ENCODE measurements at regions not wholly inside any gene's neighbourhood (a gene's known extent, or its start where the extent isn't known, plus 50 kb on each side); places are given as distances from the start of the nearest gene placed in this dataset.

DNA sequence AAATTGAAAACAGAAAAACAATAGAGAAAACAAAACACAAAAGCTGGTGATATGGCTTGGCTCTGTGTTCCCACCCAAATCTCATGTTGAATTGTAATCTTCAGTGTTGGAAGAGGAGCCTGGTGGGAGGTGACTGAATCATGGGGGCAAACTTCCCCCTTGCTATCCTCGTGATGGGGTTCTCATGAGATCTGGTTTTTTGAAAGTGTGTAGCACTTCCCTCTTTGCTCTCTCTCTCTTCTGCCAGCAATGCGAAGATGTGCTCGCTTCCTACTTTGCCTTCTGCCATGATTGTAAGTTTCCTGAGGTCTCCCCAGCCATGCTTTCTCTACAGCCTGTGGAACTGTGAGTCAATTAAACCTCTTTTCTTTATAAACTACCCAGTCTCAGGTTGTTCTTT is 112.3 kb upstream of the UXS1 start:
- H3K14ac ChIP-seq (ENCODE audit: low read length) = no peak overlapping the region
- H3K27ac ChIP-seq (replicated peaks; ENCODE audit: low read length) = no peak overlapping the region
- H2BK12ac ChIP-seq (ENCODE audit: low read length) = no peak overlapping the region
- DNase-seq (ENCODE audit: low spot score) = no peak
- H3K4me1 ChIP-seq (ENCODE audit: control insufficient read depth in 2 of 2, insufficient read depth in 1 of 2, low read depth in 1 of 2, low read length in 2 of 2) = peaks cover 0 to 7% of the 10 kb centered on the region in 2 donors
- H4K8ac ChIP-seq (ENCODE audit: low read depth, low read length) = no peak overlapping the region
- H2BK15ac ChIP-seq (ENCODE audit: low read length) = no peak overlapping the region
- H3K23ac ChIP-seq (ENCODE audit: low read depth, low read length, poor library complexity) = no peak overlapping the region
- H3K4me3 ChIP-seq (ENCODE audit: low read length in 2 of 2) = no peak overlapping the region
- H3K4ac ChIP-seq (ENCODE audit: low read length) = no peak overlapping the region
- no peak overlapping the region for H2AK5ac ChIP-seq (ENCODE audit: low read depth, low read length)
- no peak overlapping the region for H3K4me2 ChIP-seq (ENCODE audit: insufficient read depth, low read length, poor library complexity, severe bottlenecking)
- H2AFZ ChIP-seq (ENCODE audit: low read length) = no peak overlapping the region
- H3K18ac ChIP-seq (ENCODE audit: low read length) = no peak overlapping the region
- H3K79me1 ChIP-seq (ENCODE audit: low read depth, low read length) = no peaks in the 10 kb centered on the region
- no peak overlapping the region for H2BK5ac ChIP-seq (ENCODE audit: low read length)
- peaks cover 0 to 2% of the 10 kb centered on the region in 2 donors for H3K9me3 ChIP-seq (replicated peaks in 1 of 2; ENCODE audit: control insufficient read depth in 2 of 2, insufficient read depth in 1 of 2, low read depth in 1 of 2, low read length in 2 of 2)
- no peak overlapping the region for H2BK120ac ChIP-seq (ENCODE audit: low read depth, low read length)
- no CpG with 5 or more reads among the region's 3 CpGs for WGBS, 2 donors (ENCODE audit: extremely low coverage in 2 of 2, insufficient read length in 2 of 2, insufficient replicate concordance in 1 of 2)
- no peaks in the 10 kb centered on the region for H3K27me3 ChIP-seq (ENCODE audit: control insufficient read depth in 3 of 3, insufficient read depth in 3 of 3, low read depth in 1 of 3, low read length in 3 of 3)
- no peak overlapping the region for H3K9ac ChIP-seq (ENCODE audit: low read depth, low read length, poor library complexity)
- no peaks in the 10 kb centered on the region for H3K36me3 ChIP-seq (replicated peaks in 1 of 2; ENCODE audit: control insufficient read depth in 2 of 2, insufficient read depth in 2 of 2, low read length in 2 of 2)
- no peak overlapping the region for H4K91ac ChIP-seq (ENCODE audit: low read depth, low read length, poor library complexity)

DNA sequence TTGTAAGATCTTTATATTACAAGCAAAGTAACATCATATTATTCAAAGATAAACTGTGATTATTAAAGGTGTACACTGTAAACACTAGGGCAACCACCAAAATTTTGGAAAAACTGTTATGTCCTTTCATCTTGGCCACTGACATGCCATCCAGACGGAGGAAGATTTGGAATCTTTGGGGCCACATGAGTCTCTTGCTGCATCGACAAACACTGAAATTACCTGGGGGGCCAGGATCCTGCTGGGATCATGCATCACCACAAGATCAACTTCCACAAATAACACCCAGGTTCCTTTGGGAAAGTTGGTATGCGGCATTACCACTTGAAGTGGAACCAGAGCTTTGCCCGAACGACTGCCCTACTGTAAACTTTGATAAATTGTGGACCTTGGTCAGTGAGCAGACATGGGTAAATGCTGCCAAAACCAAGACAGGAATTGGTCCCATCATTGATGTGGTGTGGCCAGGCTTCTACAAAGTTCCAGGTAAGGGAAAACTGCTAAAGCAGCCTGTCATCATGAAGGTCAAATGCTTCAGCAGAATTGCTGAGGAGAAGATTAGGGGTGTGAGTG is 110.6 kb upstream of the UXS1 start:
- no peak overlapping the region for H3K14ac ChIP-seq (ENCODE audit: low read length)
- no peak for DNase-seq (ENCODE audit: low spot score)
- no peak overlapping the region for H2AK5ac ChIP-seq (ENCODE audit: low read depth, low read length)
- H3K4me2 ChIP-seq (ENCODE audit: insufficient read depth, low read length, poor library complexity, severe bottlenecking) = no peak overlapping the region
- no peak overlapping the region for H3K9ac ChIP-seq (ENCODE audit: low read depth, low read length, poor library complexity)
- no CpG with 5 or more reads among the region's 5 CpGs for WGBS, 2 donors (ENCODE audit: extremely low coverage in 2 of 2, insufficient read length in 2 of 2, insufficient replicate concordance in 1 of 2)
- no peak overlapping the region for H4K8ac ChIP-seq (ENCODE audit: low read depth, low read length)
- H2BK12ac ChIP-seq (ENCODE audit: low read length) = no peak overlapping the region
- no peak overlapping the region for H2BK15ac ChIP-seq (ENCODE audit: low read length)
- H3K27ac ChIP-seq (replicated peaks; ENCODE audit: low read length) = no peak overlapping the region
- H3K4ac ChIP-seq (ENCODE audit: low read length) = no peak overlapping the region
- no peak overlapping the region for H2AFZ ChIP-seq (ENCODE audit: low read length)
- H4K91ac ChIP-seq (ENCODE audit: low read depth, low read length, poor library complexity) = no peak overlapping the region
- no peak overlapping the region for H2BK5ac ChIP-seq (ENCODE audit: low read length)
- no peak overlapping the region for H2BK120ac ChIP-seq (ENCODE audit: low read depth, low read length)
- peaks cover 0 to 2% of the 10 kb centered on the region in 2 donors for H3K9me3 ChIP-seq (replicated peaks in 1 of 2; ENCODE audit: control insufficient read depth in 2 of 2, insufficient read depth in 1 of 2, low read depth in 1 of 2, low read length in 2 of 2)
- H3K23ac ChIP-seq (ENCODE audit: low read depth, low read length, poor library complexity) = no peak overlapping the region
- no peak overlapping the region for H3K4me3 ChIP-seq (ENCODE audit: low read length in 2 of 2)
- H3K4me1 ChIP-seq (ENCODE audit: control insufficient read depth in 2 of 2, insufficient read depth in 1 of 2, low read depth in 1 of 2, low read length in 2 of 2) = no peaks in the 10 kb centered on the region
- no peaks in the 10 kb centered on the region for H3K27me3 ChIP-seq (ENCODE audit: control insufficient read depth in 3 of 3, insufficient read depth in 3 of 3, low read depth in 1 of 3, low read length in 3 of 3)
- no peaks in the 10 kb centered on the region for H3K79me1 ChIP-seq (ENCODE audit: low read depth, low read length)
- no peaks in the 10 kb centered on the region for H3K36me3 ChIP-seq (replicated peaks in 1 of 2; ENCODE audit: control insufficient read depth in 2 of 2, insufficient read depth in 2 of 2, low read length in 2 of 2)
- no peak overlapping the region for H3K18ac ChIP-seq (ENCODE audit: low read length)

DNA sequence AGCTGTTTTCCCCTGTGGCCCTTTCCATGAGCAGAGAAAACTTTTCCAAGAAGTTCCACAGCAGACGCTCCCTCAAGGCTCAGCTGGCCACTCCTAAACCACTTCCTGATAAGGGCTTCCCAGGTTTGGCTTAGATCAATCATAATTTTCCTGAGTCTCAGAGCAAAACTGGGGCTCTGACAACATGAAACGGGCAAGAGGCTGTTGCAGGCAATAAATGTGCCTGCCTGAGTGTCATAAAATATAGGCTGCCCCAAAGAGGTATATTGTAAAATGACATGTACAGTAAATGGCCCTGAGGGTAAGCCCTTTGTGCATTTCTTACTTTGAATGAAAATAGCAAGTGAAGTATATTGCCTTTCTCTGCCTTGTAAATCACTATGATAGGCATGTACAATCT is 105.6 kb upstream of the UXS1 start:
- Histone ChIP-seq H2AK5ac (ENCODE audit: low read depth, low read length) (no peak overlapping the region), H3K18ac (ENCODE audit: low read length) (no peak overlapping the region), H3K27ac (replicated peaks; ENCODE audit: low read length) (no peak overlapping the region), H3K4me2 (ENCODE audit: insufficient read depth, low read length, poor library complexity, severe bottlenecking) (no peak overlapping the region), H3K4me1 (ENCODE audit: control insufficient read depth in 2 of 2, insufficient read depth in 1 of 2, low read depth in 1 of 2, low read length in 2 of 2) (no peaks in the 10 kb centered on the region), H2BK15ac (ENCODE audit: low read length) (no peak overlapping the region), H4K91ac (ENCODE audit: low read depth, low read length, poor library complexity) (no peak overlapping the region), H2BK12ac (ENCODE audit: low read length) (no peak overlapping the region), H3K4ac (ENCODE audit: low read length) (no peak overlapping the region), H3K9ac (ENCODE audit: low read depth, low read length, poor library complexity) (no peak overlapping the region), H2AFZ (ENCODE audit: low read length) (no peak overlapping the region), H3K4me3 (ENCODE audit: low read length in 2 of 2) (no peak overlapping the region), H3K23ac (ENCODE audit: low read depth, low read length, poor library complexity) (no peak overlapping the region), H2BK120ac (ENCODE audit: low read depth, low read length) (no peak overlapping the region), H3K9me3 (replicated peaks in 1 of 2; ENCODE audit: control insufficient read depth in 2 of 2, insufficient read depth in 1 of 2, low read depth in 1 of 2, low read length in 2 of 2) (peaks cover 0 to 2% of the 10 kb centered on the region in 2 donors), H3K27me3 (ENCODE audit: control insufficient read depth in 3 of 3, insufficient read depth in 3 of 3, low read depth in 1 of 3, low read length in 3 of 3) (no peaks in the 10 kb centered on the region), H3K14ac (ENCODE audit: low read length) (no peak overlapping the region), H4K8ac (ENCODE audit: low read depth, low read length) (no peak overlapping the region), H2BK5ac (ENCODE audit: low read length) (no peak overlapping the region), H3K36me3 (replicated peaks in 1 of 2; ENCODE audit: control insufficient read depth in 2 of 2, insufficient read depth in 2 of 2, low read length in 2 of 2) (no peaks in the 10 kb centered on the region), H3K79me1 (ENCODE audit: low read depth, low read length) (no peaks in the 10 kb centered on the region)
- no peak for DNase-seq (ENCODE audit: low spot score)
- no CpG with 5 or more reads among the region's 2 CpGs for WGBS, 2 donors (ENCODE audit: extremely low coverage in 2 of 2, insufficient read length in 2 of 2, insufficient replicate concordance in 1 of 2)

DNA sequence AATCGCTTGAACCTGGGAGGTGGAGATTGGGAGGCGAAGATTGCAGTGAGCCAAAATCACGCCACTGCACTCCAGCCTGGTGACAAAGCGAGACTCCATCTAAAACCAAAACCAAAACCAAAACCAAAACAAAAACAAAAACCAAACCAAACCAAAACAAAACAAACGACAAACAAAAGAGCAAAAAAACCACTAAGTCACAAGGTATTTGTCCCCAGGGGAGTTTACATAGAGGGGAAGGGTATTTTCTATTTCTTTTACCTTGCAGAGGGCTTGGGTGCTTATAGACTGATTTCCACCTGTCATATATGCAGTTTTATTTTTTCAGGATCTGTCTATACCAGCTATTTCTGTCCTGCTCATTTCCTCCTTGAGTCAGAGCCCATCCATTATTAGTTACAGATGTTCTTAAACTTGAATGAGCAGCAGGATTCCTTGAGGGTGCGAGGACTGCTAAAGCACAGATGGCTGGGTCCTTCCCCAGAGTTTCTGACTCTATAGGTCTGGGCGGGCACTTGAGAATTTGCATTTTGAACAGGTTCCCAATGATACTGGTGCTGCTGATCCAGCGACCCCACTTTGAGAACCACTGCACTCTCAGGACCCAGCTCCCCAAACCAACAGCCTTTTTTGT is 102.2 kb upstream of the UXS1 start:
- H3K36me3 ChIP-seq (replicated peaks in 1 of 2; ENCODE audit: control insufficient read depth in 2 of 2, insufficient read depth in 2 of 2, low read length in 2 of 2) = no peaks in the 10 kb centered on the region
- no peak overlapping the region for H3K4me3 ChIP-seq (ENCODE audit: low read length in 2 of 2)
- no peak overlapping the region for H3K23ac ChIP-seq (ENCODE audit: low read depth, low read length, poor library complexity)
- no peak overlapping the region for H3K9ac ChIP-seq (ENCODE audit: low read depth, low read length, poor library complexity)
- no peak overlapping the region for H3K18ac ChIP-seq (ENCODE audit: low read length)
- H2BK12ac ChIP-seq (ENCODE audit: low read length) = no peak overlapping the region
- H3K4ac ChIP-seq (ENCODE audit: low read length) = no peak overlapping the region
- H2AFZ ChIP-seq (ENCODE audit: low read length) = no peak overlapping the region
- no CpG with 5 or more reads among the region's 8 CpGs for WGBS, 2 donors (ENCODE audit: extremely low coverage in 2 of 2, insufficient read length in 2 of 2, insufficient replicate concordance in 1 of 2)
- H2BK5ac ChIP-seq (ENCODE audit: low read length) = no peak overlapping the region
- H2AK5ac ChIP-seq (ENCODE audit: low read depth, low read length) = no peak overlapping the region
- no peak for DNase-seq (ENCODE audit: low spot score)
- H3K14ac ChIP-seq (ENCODE audit: low read length) = no peak overlapping the region
- no peak overlapping the region for H2BK15ac ChIP-seq (ENCODE audit: low read length)
- H3K27ac ChIP-seq (replicated peaks; ENCODE audit: low read length) = no peak overlapping the region
- no peak overlapping the region for H3K4me2 ChIP-seq (ENCODE audit: insufficient read depth, low read length, poor library complexity, severe bottlenecking)
- no peaks in the 10 kb centered on the region for H3K79me1 ChIP-seq (ENCODE audit: low read depth, low read length)
- no peak overlapping the region for H4K8ac ChIP-seq (ENCODE audit: low read depth, low read length)
- H3K27me3 ChIP-seq (ENCODE audit: control insufficient read depth in 3 of 3, insufficient read depth in 3 of 3, low read depth in 1 of 3, low read length in 3 of 3) = no peaks in the 10 kb centered on the region
- H3K9me3 ChIP-seq (replicated peaks in 1 of 2; ENCODE audit: control insufficient read depth in 2 of 2, insufficient read depth in 1 of 2, low read depth in 1 of 2, low read length in 2 of 2) = no peaks in the 10 kb centered on the region
- no peak overlapping the region for H2BK120ac ChIP-seq (ENCODE audit: low read depth, low read length)
- H3K4me1 ChIP-seq (ENCODE audit: control insufficient read depth in 2 of 2, insufficient read depth in 1 of 2, low read depth in 1 of 2, low read length in 2 of 2) = peaks cover 0 to 2% of the 10 kb centered on the region in 2 donors
- no peak overlapping the region for H4K91ac ChIP-seq (ENCODE audit: low read depth, low read length, poor library complexity)
